G401 (cell line): ENCODE measurements at regions not wholly inside any gene's neighbourhood (a gene's known extent, or its start where the extent isn't known, plus 50 kb on each side); places are given as distances from the start of the nearest gene placed in this dataset.
"Not testable (repeated sequence)": the region's sequence is repeated elsewhere in the genome, so short reads cannot be mapped to it uniquely, and the experiment has no call there.

Experiments
- DNase-seq: peaks from one replicate; pipeline ENCODE4 v3.0.0-alpha.2; 2015; ENCODE audit warnings: low spot score
- in situ Hi-C: cut with HindIII; loops from 2 replicates; pipeline ENCODE4 v1.10.0; 2016; ENCODE audit warnings: low sequenced_read_pairs, mixed read lengths

- no peak for DNase-seq
Measured at GRCh38 chr21:14833666-14834351, 231.0 kb downstream of the NRIP1 start.

DNA sequence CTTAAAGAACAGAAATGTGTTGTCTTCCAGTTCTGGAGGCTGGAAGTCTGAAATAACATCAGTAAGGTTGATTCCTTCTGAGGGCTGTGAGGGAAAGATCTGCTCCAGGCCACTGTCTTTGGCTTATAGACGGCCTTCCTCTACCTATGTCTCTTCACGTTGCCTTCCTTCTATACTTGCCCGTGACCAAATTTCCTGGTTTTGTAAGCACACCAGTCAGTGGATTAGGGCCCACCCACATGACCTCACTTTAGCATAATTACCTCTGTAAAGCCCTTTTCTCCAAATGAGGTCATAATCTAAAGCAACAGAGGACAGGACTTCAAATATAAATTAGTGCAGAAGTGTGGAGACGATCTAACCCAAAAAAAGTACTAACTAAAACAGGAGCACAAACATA, 231.6 kb downstream of the NRIP1 start:
- no peak for DNase-seq
- in situ Hi-C loops = no loop called here

More at GRCh38 chr21:14833666-14834351, 231.0 kb downstream of the NRIP1 start:
- in situ Hi-C loops = no loop called here

- in situ Hi-C loops = no loop called here
Measured at GRCh38 chr21:14830307-14830706, 234.5 kb downstream of the NRIP1 start.

DNA sequence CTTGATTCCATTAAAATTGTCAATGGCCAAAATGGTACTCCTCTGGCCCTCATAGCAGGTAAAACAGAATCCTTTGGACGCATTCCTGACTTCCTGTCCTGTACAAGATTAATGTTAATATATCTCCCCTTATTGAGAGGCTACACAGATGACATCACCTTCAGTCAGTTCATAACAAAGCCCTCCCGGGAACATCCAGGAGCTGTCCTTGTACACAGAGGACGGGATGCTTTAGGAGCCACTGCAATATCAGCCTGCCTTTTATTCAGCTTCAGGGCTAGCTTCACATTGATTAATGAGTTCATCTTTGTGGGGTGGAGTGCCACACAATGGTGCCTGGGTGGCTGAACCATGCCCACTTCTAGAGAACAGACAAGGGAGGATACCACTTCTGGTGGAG, 235.1 kb downstream of the NRIP1 start:
- in situ Hi-C loops = no loop called here
- DNase-seq = no peak

More at GRCh38 chr21:14830307-14830706, 234.5 kb downstream of the NRIP1 start:
- DNase-seq = no peak

DNA sequence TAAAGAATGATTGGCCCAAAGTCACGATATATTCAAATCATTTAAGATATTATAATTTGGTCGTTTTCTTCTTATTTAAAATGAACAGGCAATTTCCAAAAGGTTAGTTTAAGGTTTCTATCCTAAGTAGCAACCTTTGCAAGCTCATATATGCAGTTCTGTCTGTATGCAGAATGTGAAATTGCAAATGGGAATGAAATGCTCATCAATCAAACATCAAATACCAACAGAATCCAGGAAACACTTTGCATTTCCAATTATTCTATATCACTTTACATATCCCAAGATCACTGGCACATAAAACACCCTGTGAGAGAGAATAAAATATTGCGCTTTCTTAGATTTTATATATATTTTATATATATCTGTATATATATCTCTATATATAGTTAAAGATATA, 237.3 kb downstream of the NRIP1 start:
- in situ Hi-C loops = no loop called here
- no peak for DNase-seq

GRCh38 chr21:14826630-14827029, 238.2 kb downstream of the NRIP1 start:
- in situ Hi-C loops = no loop called here
- no peak for DNase-seq

DNA sequence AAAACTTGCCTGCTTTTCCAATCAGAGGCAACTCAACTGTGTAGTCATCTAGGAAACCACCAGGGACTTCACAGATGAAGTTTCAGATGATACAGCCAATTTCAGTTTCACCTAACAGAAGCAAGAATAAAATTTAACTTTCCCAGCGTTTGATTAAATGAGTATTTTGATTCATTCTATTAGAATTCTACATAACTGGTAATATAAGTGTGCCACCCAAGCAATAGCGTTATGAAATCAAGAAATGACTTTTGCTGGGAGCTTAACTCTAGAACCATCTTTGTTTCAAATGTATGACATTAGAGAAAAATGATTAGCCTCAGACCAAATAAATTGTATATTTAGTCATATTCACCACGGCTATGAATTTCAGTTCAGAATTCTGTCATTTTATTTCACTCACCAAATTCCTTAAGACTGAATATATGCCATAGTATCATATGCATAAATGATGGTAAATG, 239.3 kb downstream of the NRIP1 start:
- DNase-seq = no peak
- in situ Hi-C loops = no loop called here

- no peak for DNase-seq
- in situ Hi-C loops = no loop called here
Measured at GRCh38 chr21:14824126-14824525, 240.7 kb downstream of the NRIP1 start.

DNA sequence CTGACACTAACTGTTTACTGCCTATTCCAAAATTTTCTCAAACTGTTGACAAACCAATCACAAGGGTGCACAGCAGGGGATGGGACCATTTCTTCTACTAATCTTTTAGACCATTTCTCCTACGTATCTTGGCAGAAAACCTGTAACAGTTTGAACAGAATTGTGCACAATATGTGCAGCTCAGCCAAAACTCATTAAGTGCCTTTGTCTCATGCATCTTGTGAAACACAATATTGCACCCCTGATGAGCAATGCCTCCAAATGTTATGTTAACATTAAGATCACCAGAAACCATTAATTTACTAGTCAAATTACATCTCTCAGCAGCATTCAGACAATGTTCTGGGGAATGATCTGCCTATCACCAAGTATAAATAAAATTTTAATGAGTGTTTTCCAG, 247.5 kb downstream of the NRIP1 start:
- DNase-seq = no peak
- in situ Hi-C loops = no loop called here

- no peak for DNase-seq
- in situ Hi-C loops = no loop called here
Measured at GRCh38 chr21:14814991-14815390, 249.8 kb downstream of the NRIP1 start.

DNA sequence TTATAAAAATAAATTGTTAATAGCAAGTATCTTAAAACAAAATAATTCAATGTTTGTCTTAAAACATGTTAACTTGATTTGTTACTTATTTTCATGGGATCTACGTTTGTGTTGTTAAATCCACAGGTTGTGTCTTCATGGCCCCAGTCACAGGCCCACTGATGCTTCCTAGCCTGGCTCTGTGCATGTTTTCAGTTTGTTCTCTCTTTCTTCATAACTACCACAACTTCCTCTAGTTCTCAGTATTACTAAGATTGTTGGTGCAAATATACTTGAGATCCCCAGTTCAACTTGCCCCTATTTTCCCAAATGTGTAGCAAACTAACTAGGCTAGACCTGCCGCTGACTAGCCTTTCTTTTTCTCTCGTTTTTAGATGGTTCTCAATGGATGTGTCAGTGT, 250.5 kb downstream of the NRIP1 start:
- DNase-seq = no peak
- in situ Hi-C loops = no loop called here

DNA sequence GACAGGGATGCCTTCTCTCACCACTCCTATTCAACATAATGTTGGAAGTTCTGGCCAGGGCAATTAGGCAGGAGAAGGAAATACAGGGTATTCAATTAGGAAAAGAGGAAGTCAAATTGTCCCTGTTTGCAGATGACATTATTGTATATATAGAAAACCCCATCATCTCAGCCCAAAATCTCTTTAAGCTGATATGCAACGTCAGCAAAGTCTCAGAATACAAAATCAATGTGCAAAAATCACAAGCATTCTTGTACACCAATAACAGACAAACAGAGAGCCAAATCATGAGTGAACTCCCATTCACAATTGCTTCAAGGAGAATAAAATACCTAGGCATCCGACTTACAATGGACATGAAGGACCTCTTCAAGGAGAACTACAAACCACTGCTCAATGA, 258.1 kb upstream of the SAMSN1 start:
- DNase-seq, in situ Hi-C loops: not testable (repeated sequence)

- in situ Hi-C loops = no loop called here
Measured at GRCh38 chr21:14797543-14797942, 251.4 kb upstream of the SAMSN1 start.

DNA sequence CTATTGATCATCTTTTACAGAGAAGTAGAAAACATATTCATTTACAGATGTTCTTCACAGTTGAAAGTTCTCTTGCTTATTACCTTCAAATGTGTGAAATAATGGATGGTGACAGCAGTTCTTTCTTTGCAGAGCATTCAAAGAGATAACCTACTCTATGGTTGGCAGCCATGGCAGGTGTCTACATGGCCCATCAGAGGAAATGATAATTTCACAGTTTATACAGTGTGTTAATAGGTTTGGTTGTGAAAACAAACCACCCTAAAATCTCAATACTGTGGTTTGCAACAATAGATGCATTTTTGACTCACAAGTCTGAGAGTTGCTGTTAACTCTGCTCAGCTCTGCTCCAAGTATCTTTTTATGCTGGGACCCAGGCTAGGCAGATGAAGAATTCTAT, 241.2 kb upstream of the SAMSN1 start:
- no peak for DNase-seq
- in situ Hi-C loops = no loop called here

More at GRCh38 chr21:14797543-14797942, 251.4 kb upstream of the SAMSN1 start:
- DNase-seq = no peak

GRCh38 chr21:14785679-14786078, 239.6 kb upstream of the SAMSN1 start:
- DNase-seq = no peak
- in situ Hi-C loops = no loop called here

- peak; percentile 8 for DNase-seq
- in situ Hi-C loops = no loop called here
Measured at GRCh38 chr21:14773777-14774345, 227.7 kb upstream of the SAMSN1 start.

DNA sequence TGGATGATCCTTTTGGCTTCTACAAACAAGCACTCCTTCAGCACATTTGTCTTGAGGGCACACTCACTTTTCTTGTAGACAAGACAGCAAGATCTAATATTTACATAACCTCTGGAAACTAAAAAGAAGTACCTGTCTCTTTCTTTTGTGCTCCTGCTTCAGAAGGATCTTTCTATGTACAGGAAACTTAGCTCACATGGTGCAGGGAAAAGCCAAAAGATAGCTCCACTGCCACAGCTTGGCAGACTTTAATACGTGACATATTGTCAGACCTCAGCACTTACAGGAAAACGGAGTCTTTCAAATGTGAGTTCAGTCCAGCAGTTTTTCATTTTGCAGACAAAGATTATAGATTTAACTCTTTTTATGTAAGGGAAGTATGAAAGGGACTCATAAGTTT, 225.5 kb upstream of the SAMSN1 start:
- in situ Hi-C loops = no loop called here
- DNase-seq = no peak

DNA sequence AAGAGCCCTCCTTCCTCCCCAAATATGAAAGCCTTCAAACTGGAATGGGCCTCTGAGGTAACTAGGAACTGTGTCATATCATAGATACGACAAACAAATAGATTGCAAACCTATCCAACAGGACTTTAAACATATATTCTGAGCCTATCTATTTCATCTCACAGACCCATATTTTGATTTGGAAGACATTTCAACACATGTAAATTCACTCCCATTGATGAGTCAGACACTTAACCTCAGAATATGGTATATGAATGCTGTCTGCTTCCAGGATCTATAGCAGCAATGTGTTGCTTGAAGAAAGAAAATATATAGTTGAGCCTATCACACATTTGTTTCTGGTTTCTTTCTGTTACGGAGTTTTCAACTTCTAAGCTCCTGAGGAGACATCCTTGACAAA, 221.9 kb upstream of the SAMSN1 start:
- DNase-seq = no peak
- in situ Hi-C loops = no loop called here

- in situ Hi-C loops = no loop called here
Measured at GRCh38 chr21:14767192-14767852, 221.2 kb upstream of the SAMSN1 start.

GRCh38 chr21:14766241-14766640, 220.1 kb upstream of the SAMSN1 start:
- no peak for DNase-seq
- in situ Hi-C loops = no loop called here

More at GRCh38 chr21:14767192-14767852, 221.2 kb upstream of the SAMSN1 start:
- DNase-seq = no peak

DNA sequence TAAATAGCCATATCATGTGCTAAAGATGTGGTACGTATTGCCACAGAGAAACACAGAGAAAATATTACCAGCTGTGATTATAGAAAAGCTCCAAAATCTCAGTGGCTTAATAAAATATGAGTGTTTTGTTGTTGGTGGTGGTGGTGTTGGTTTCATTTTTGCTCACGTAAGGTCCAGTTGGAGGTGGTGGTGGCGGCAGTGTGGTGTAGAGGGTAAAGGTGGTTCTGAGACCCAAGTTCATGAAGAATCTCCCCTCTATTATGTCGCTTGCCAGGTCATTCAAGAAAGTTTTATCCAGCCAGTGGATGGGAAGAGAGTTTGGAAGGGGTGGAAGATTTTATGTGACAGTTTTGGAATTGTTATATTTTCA, 217.6 kb upstream of the SAMSN1 start:
- DNase-seq = no peak

More for the DNA sequence above, 217.6 kb upstream of the SAMSN1 start:
- in situ Hi-C loops = no loop called here
